Embryonic facial prominence (tissue), 1 donor: ENCODE measurements at regions not wholly inside any gene's neighbourhood (a gene's known extent, or its start where the extent isn't known, plus 50 kb on each side); places are given as distances from the start of the nearest gene placed in this dataset.
A peak's percentile ranks its signal among the peaks of the same experiment; 100 is the strongest.
"Not testable (repeated sequence)": the region's sequence is repeated elsewhere in the genome, so short reads cannot be mapped to it uniquely, and the experiment has no call there.

ENCODE experiments used
- DNase-seq: peaks from one replicate; pipeline ENCODE4 v3.0.0-alpha.2; 2016; ENCODE audit errors: extremely low spot score

GRCh38 chr3:30438126-30438525, 168.3 kb upstream of the TGFBR2 start:
- DNase-seq = no peak

GRCh38 chr3:30439451-30440053, 166.8 kb upstream of the TGFBR2 start:
- no peak for DNase-seq

- DNase-seq = no peak
Measured at GRCh38 chr3:30440147-30440604, 166.2 kb upstream of the TGFBR2 start.

DNA sequence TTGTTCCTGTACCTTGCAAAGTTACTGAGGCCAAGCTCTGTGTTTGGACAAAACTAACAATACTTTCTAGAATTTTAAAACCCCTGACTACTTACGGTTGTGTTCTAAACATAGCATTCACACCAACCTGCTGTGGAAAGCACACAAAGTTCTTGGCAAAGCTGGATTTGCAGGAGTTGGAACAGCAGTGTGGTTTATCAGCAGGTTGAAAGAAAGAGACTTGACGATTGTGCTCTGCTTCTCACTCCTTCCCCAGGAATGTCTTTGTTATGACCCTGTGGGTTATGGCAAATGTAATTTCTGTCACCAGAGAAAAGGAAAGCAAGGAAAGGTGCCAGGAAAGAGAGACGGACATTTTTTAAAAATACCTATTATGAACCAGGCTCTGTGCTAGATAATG, 165.5 kb upstream of the TGFBR2 start:
- no peak for DNase-seq

DNA sequence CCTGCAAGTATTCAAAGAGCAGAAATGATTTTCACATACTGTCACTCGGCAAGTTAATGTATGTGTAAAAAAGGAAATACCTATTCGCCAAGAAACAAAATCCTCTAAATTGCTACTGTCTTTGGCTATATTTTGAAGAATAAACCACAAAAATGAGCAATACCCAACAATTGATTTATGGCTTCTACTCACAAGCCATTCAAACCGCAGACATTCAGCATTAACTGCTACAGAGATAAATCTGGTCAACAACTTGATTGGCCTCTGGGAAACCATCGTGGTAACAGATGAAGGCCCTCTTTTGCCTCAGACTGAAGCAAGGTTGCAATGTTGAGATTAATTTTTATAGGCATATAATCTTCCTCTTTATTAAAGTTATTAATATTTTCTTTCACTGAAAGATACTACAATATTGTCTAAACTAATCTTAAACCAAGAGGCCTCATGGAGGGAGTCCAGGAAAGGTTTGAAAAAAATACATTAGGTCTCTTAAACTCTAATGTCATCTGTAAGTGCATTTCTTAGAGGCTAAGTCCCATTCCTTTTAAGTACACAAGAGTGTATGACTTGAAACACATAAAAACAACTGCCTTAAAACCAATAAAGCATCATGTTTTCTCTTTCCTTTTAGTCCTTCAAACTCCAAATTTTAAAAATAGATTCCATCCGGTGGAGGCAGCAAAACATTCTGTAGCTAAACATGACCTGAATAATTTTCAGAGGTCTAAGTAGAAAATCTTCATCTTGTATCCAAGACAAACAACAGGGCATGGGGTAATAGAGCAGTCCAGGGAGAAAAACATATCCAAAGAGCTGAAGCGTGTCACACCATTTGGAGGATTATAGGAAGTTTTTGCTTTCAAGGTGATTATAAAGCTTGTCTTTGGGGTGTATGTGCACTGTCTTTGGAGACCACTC, 162.4 kb upstream of the TGFBR2 start:
- no peak for DNase-seq

GRCh38 chr3:30448450-30449289, 157.7 kb upstream of the TGFBR2 start:
- no peak for DNase-seq

GRCh38 chr3:30449290-30449632, 157.1 kb upstream of the TGFBR2 start:
- DNase-seq = no peak

DNA sequence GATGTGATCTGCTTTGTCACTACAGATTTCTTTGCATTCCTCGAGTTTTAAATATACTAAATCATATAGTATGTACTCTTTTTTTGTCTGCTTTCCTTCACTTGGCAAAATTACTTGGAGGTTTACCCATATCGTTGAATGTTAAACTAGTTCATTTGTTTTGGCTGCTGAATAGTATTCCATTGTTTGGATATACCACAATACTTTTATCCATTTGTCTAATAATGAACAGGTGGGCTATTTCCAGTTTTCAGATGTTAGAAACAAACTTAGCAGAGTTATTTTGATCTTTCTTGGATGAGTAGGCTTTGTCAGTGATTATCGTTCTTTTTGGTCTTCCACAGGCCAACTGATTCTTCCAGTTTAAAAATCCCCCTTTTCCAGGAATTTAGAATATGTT, 154.0 kb upstream of the TGFBR2 start:
- no peak for DNase-seq

- peak; percentile 7 for DNase-seq
Measured at GRCh38 chr3:30453360-30454039, 152.9 kb upstream of the TGFBR2 start.

DNA sequence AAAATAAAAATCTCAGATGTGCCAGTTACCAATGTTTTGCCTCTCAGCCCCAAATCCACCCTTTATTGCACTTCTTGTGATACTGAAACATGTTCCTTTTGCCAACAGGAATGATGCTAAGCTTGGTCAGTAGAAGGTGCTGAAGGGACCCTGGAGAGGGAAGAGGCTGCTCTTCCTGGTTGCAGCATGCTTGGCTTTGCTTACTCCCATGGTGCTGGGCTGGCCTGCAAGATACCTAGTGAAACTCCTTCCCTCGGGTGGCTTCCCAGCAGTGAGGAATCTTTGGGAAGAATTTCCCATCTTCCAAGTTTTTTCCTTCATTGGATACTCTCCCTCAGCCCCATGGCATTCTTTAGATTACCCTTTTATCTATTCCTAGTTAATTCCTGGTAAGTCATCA, 151.8 kb upstream of the TGFBR2 start:
- DNase-seq = no peak

- not testable (repeated sequence) for DNase-seq
Measured at GRCh38 chr3:30455112-30455511, 151.3 kb upstream of the TGFBR2 start.

GRCh38 chr3:30455840-30456239, 150.6 kb upstream of the TGFBR2 start:
- no peak for DNase-seq

DNA sequence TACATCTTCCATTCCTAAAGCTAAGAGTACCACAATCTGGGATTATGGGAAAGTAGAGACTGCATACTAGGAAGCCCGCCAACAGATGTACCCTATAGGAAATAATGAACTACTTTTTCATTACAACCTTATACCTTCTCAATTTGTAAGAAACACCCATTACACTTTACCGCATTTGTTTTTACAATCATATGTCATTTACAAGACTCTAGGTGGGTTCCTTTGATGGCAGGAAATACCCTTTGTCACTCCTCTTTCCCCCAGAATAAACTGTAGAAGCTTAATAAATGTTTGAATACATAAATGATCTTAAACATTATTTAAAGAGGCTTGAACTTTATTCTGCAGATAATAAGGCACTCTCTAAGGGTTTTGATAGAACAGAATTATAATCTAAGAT, 150.1 kb upstream of the TGFBR2 start:
- DNase-seq = no peak

DNA sequence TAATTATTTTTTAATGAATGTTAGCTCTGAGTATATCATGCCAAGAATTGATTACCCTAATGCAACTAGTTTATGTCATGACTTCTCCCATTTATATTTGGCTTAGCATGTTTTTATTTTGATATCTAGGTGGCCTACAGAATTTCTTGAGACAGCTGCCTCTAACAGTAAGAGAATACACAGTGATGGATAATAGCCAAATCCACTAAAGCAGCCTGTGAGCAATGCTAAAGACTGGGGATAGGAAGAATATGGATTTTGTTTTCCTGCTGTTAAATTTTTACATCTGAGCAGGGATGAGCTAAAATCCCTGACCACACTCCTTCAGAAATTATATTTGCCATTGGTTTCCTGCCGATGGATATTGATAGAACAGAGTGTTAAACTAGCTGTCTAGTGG, 149.3 kb upstream of the TGFBR2 start:
- DNase-seq = no peak

GRCh38 chr3:30457726-30458125, 148.7 kb upstream of the TGFBR2 start:
- DNase-seq = no peak

- DNase-seq = no peak
Measured at GRCh38 chr3:30458376-30459171, 147.8 kb upstream of the TGFBR2 start.

DNA sequence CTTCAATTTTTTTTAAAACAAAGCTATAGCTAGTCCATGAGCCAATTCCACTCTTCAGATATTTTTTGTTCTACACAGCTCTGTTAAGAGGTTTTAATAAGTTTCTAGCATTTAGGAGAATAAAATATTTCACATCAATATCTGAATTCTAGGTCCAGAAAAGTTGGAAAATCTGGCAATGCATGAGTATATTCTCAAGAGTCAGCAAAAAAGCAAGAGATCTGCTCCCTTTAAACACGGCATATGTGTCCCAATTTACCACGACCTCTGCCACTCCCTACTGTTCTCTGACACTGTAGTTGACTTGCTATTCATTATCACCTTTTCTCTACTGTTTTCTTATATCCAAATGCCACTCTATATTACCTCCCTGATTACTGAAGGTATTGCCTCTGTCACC, 145.1 kb upstream of the TGFBR2 start:
- DNase-seq = no peak

DNA sequence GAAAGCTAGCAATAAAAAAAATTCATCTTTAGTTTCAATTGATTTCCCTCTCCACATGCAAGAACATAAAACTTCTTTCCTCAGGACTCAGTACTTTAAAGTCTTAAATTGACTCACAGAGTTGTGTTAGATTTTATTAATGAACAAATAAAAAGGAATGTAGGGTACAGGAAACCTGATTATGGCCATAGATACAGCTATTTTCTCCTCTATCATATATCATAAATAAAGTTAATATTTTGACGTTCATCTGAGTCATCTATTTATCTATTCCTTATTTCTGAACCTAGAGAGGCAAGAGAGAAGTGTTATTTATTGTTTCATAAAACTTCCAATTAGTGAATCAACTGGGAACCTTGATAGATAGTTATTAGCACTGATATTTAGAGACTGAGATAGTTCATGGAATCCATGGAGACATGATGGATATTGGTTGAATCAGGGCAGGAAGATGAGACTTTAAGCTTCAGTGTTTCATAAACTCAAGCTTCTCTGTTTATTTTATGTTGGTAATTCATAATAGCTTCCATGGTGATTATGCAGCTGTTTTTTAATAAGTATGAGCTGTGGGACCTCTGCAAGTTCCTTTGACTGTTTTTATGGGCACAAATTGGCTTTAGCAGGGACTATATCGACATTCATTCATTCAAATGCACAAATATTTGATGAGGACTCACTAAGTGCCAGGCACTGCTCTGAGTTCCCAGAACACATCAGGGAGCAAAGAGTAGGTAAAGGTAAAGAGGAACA, 143.5 kb upstream of the TGFBR2 start:
- DNase-seq = no peak

DNA sequence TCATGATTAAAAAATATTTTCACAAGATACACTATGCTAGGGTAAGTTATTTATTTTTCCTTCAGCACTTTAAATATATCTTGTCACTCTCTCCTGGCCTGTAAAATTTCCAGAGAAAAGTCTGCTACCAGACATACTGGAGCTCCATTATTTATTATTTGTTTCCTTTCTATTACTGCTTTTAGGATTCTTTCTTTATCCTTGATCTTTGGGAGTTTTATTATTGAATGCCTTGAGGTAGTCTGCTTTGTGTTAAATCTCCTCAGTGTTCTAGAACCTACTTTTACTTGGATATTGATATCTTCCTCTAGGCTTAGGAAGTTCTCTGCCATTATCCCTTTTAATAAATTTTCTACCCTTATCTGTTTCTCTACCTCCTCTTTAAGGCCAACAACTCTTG, 142.0 kb upstream of the TGFBR2 start:
- DNase-seq = no peak

GRCh38 chr3:30465454-30465853, 140.9 kb upstream of the TGFBR2 start:
- no peak for DNase-seq
